ENCODE measurements at regions not wholly inside any gene's neighbourhood (a gene's known extent, or its start where the extent isn't known, plus 50 kb on each side); places are given as distances from the start of the nearest gene placed in this dataset.

DNA sequence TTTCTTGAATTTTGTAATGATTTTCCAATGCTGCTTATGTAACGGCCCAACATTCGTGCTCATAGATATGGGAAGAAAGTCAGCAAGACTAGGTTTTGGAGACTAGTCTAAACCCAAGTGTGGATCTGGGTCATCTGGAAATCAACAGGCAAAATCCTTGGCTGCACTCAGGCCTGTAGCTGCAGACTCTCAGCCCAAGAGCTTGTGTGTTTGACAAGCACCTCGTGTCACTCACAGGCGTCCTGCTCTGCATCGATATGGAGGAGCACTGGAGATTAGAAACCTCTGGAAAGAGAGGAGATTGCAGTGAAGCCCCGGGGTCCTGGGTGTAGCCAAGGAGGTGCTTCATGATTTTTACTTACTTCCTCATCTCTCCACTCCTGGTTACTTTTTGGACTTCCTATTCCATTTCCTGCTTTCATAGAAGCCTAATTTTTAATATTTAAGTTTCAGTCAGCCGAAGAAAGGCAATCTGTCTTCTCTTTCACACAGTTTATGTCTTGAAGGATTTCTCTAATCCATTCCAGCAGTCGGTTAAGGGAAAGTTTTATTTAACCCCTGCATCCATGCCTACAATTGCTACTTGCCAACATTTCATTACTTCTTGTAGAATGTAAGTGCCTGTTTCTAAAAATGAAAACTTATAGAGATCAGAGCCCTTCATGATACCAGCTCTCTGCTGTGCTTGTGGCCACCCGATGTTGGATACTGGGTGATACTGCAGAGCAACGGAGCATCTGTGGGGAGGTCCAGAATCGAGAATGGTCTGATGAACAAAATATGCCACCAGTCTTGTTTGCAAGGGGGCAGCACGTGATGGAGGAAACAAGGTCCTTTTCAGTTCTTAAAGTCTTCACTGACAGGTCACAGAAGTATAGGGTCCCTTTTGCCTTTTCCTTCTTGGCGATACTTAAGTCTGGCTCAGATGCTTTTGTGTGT lies 296.3 kb downstream of the QKI start:
- POLR2A ChIA-PET = no interaction called here
- H3K27me3 ChIP-seq (replicated peaks; ENCODE audit: control insufficient read depth, insufficient read depth, low read length) = no peaks in the 10 kb centered on the region
- CTCF ChIA-PET = no interaction called here

DNA sequence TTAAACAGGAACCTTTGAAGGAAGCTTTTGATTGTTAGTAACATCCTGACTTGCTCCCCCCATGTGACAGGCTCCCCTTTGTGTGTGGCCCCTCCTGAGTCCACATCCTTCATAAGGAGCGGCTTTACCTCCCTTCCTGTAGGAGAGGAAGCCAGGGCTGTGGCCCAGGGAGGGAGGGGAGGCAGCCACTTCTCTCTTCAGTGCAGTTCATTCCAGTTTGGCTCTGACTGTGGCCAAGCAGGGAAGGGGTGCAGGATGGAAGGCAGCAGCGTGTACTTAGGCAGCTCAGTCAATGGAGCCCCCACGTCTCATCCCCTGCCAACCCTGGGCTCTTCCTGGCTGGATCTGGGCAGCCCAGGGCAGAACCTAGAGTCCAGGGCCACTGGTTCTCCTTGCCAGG lies 295.2 kb downstream of the QKI start:
- Histone ChIP-seq H3K4me1 (no peaks in the 10 kb centered on the region), H3K9me3 (no peaks in the 10 kb centered on the region), H3K4me3 (ENCODE audit: low read depth, low read length) (no peak overlapping the region), H3K36me3 (ENCODE audit: control insufficient read depth, insufficient read depth, low read length) (no peaks in the 10 kb centered on the region), H3K27me3 (replicated peaks; ENCODE audit: control insufficient read depth, insufficient read depth, low read length) (no peaks in the 10 kb centered on the region)
- Mint-ChIP-seq H3K36me3 (ENCODE audit: insufficient read depth, unreplicated experiment) (no peaks in the 10 kb centered on the region), H3K4me3 (ENCODE audit: unreplicated experiment) (no peak overlapping the region), H3K4me1 (ENCODE audit: low read depth, unreplicated experiment) (no peaks in the 10 kb centered on the region), H3K9me3 (ENCODE audit: unreplicated experiment) (no peaks in the 10 kb centered on the region), H3K27ac (ENCODE audit: unreplicated experiment) (no peak overlapping the region), H3K27me3 (ENCODE audit: insufficient read depth, unreplicated experiment) (no peaks in the 10 kb centered on the region)
- intact Hi-C loops (cut with micrococcal nuclease; ENCODE audit: unreplicated experiment) = no loop called here
- BruUV-seq (replicated peaks) = no TSS peak
- ChIA-PET CTCF (no interaction called here), POLR2A (no interaction called here)
- DNase-seq = no peak
- TF ChIP-seq, protein P1, sequence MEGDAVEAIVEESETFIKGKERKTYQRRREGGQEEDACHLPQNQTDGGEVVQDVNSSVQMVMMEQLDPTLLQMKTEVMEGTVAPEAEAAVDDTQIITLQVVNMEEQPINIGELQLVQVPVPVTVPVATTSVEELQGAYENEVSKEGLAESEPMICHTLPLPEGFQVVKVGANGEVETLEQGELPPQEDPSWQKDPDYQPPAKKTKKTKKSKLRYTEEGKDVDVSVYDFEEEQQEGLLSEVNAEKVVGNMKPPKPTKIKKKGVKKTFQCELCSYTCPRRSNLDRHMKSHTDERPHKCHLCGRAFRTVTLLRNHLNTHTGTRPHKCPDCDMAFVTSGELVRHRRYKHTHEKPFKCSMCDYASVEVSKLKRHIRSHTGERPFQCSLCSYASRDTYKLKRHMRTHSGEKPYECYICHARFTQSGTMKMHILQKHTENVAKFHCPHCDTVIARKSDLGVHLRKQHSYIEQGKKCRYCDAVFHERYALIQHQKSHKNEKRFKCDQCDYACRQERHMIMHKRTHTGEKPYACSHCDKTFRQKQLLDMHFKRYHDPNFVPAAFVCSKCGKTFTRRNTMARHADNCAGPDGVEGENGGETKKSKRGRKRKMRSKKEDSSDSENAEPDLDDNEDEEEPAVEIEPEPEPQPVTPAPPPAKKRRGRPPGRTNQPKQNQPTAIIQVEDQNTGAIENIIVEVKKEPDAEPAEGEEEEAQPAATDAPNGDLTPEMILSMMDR (IDR thresholded peaks at IDR 0.05; ENCODE audit: insufficient read depth in 1 of 2, low read depth in 1 of 2, low read length in 1 of 2, severe bottlenecking in 1 of 2, unreplicated experiment in 1 of 2) = no peak

More for the DNA sequence above, 296.3 kb downstream of the QKI start:
- no TSS peak for BruUV-seq (replicated peaks)
- no peak overlapping the region for H3K4me3 Mint-ChIP-seq (ENCODE audit: unreplicated experiment)
- H3K9me3 Mint-ChIP-seq (ENCODE audit: unreplicated experiment) = no peaks in the 10 kb centered on the region
- Histone ChIP-seq H3K9me3 (no peaks in the 10 kb centered on the region), H3K36me3 (ENCODE audit: control insufficient read depth, insufficient read depth, low read length) (no peaks in the 10 kb centered on the region), H3K4me1 (no peaks in the 10 kb centered on the region), H3K4me3 (ENCODE audit: low read depth, low read length) (no peak overlapping the region)
- H3K36me3 Mint-ChIP-seq (ENCODE audit: insufficient read depth, unreplicated experiment) = no peaks in the 10 kb centered on the region
- intact Hi-C loops (cut with micrococcal nuclease; ENCODE audit: unreplicated experiment) = no loop called here
- no peaks in the 10 kb centered on the region for H3K27me3 Mint-ChIP-seq (ENCODE audit: insufficient read depth, unreplicated experiment)
- no peaks in the 10 kb centered on the region for H3K4me1 Mint-ChIP-seq (ENCODE audit: low read depth, unreplicated experiment)
- no peak for DNase-seq
- H3K27ac Mint-ChIP-seq (ENCODE audit: unreplicated experiment) = no peak overlapping the region
- TF ChIP-seq, protein P1 (IDR thresholded peaks at IDR 0.05; ENCODE audit: insufficient read depth in 1 of 2, low read depth in 1 of 2, low read length in 1 of 2, severe bottlenecking in 1 of 2, unreplicated experiment in 1 of 2) = no peak

DNA sequence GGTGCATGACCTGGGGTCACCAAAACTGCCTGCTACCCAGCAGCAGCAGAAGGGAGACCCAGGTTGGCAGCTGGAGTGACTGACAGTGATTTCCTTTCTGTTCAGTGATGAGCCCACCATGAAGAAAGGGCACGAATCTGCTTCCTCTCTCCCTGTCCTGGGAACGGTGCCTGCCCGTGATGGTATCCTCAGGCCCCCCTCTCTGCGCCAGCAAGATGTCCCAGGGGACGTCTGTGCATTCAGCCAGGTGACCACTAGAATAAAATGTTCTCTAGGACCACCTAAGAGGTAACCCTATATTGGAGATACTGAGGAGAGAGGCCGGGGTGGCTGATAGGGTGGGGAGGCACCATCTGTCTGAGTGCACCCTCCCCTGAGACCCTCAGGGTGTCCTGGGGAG lies 294.7 kb downstream of the QKI start:
- ChIA-PET POLR2A (no interaction called here), CTCF (no interaction called here)
- no peaks in the 10 kb centered on the region for H3K4me1 Mint-ChIP-seq (ENCODE audit: low read depth, unreplicated experiment)
- Histone ChIP-seq H3K4me1 (no peaks in the 10 kb centered on the region), H3K4me3 (ENCODE audit: low read depth, low read length) (no peak overlapping the region), H3K27me3 (replicated peaks; ENCODE audit: control insufficient read depth, insufficient read depth, low read length) (no peaks in the 10 kb centered on the region), H3K36me3 (ENCODE audit: control insufficient read depth, insufficient read depth, low read length) (no peaks in the 10 kb centered on the region), H3K9me3 (no peaks in the 10 kb centered on the region)
- no TSS peak for BruUV-seq (replicated peaks)
- no peak overlapping the region for H3K4me3 Mint-ChIP-seq (ENCODE audit: unreplicated experiment)
- no peaks in the 10 kb centered on the region for H3K9me3 Mint-ChIP-seq (ENCODE audit: unreplicated experiment)
- no peak overlapping the region for H3K27ac Mint-ChIP-seq (ENCODE audit: unreplicated experiment)
- TF ChIP-seq, protein P1 (IDR thresholded peaks at IDR 0.05; ENCODE audit: insufficient read depth in 1 of 2, low read depth in 1 of 2, low read length in 1 of 2, severe bottlenecking in 1 of 2, unreplicated experiment in 1 of 2) = no peak
- intact Hi-C loops (cut with micrococcal nuclease; ENCODE audit: unreplicated experiment) = no loop called here
- H3K36me3 Mint-ChIP-seq (ENCODE audit: insufficient read depth, unreplicated experiment) = no peaks in the 10 kb centered on the region
- DNase-seq = no peak
- no peaks in the 10 kb centered on the region for H3K27me3 Mint-ChIP-seq (ENCODE audit: insufficient read depth, unreplicated experiment)

Data from Caco-2 (cell line).